SK-N-SH (cell line): ENCODE measurements at regions not wholly inside any gene's neighbourhood (a gene's known extent, or its start where the extent isn't known, plus 50 kb on each side); places are given as distances from the start of the nearest gene placed in this dataset.
A peak's percentile ranks its signal among the peaks of the same experiment; 100 is the strongest.

Source experiments
- ELF1 ChIP-seq: IDR thresholded peaks from 2 replicates; pipeline ENCODE4 v1.4.0; 2012
- EZH2phosphoT487 ChIP-seq: fragments of 200-600 bp; sonication (generic); IDR thresholded peaks from 2 replicates; pipeline ENCODE4 v1.6.1; 2017; ENCODE audit warnings: low read depth, mixed run types, mild to moderate bottlenecking, antibody characterized with exemption, moderate library complexity, borderline replicate concordance
- FOSL2 ChIP-seq: IDR thresholded peaks from 2 replicates; pipeline ENCODE4 v1.4.0; 2012; ENCODE audit warnings: low read depth, mild to moderate bottlenecking, moderate library complexity, borderline replicate concordance
- FOXJ3 ChIP-seq: sonication (generic); formaldehyde crosslinking; IDR thresholded peaks from 2 replicates; pipeline ENCODE4 v1.5.1; 2020; ENCODE audit warnings: mild to moderate bottlenecking, missing genetic modification reagents
- FOXM1 ChIP-seq: IDR thresholded peaks from 2 replicates; pipeline ENCODE4 v1.4.0; 2012; ENCODE audit warnings: low read depth, mild to moderate bottlenecking
- GATA2 ChIP-seq: sonication (generic); formaldehyde crosslinking; IDR thresholded peaks from 2 replicates; pipeline ENCODE4 v1.5.0; 2020; ENCODE audit warnings: mild to moderate bottlenecking, missing genetic modification reagents
- JUND ChIP-seq: IDR thresholded peaks from 2 replicates; pipeline ENCODE4 v1.4.0; 2012
- MEF2A ChIP-seq: IDR thresholded peaks from 2 replicates; pipeline ENCODE4 v1.4.0; 2012; ENCODE audit warnings: low read depth, borderline replicate concordance
- MXI1 ChIP-seq: IDR thresholded peaks from 2 replicates; pipeline ENCODE4 v1.6.1; 2012; ENCODE audit warnings: mild to moderate bottlenecking, low read depth, low read length, improper control_type of control experiment
- POLR2AphosphoS5 ChIP-seq: IDR thresholded peaks from 2 replicates; pipeline ENCODE4 v1.6.1; 2012; ENCODE audit warnings: low read depth, low read length
- RAD21 ChIP-seq: IDR thresholded peaks from 2 replicates; pipeline ENCODE4 v1.6.1; 2012; ENCODE audit warnings: mild to moderate bottlenecking, low read length
- RCOR1 ChIP-seq: fragments of 150-350 bp; IDR thresholded peaks from 2 replicates; pipeline ENCODE4 v1.6.1; 2017; ENCODE audit warnings: antibody characterized with exemption, low read length
- RXRA ChIP-seq: IDR thresholded peaks from 2 replicates; pipeline ENCODE4 v1.4.0; 2012; ENCODE audit warnings: low read depth, mild to moderate bottlenecking, borderline replicate concordance
- SIN3A ChIP-seq: IDR thresholded peaks from 2 replicates; pipeline ENCODE4 v1.6.1; 2012; ENCODE audit warnings: low read depth, mild to moderate bottlenecking, low read length, moderate library complexity, borderline replicate concordance
- SMC3 ChIP-seq: IDR thresholded peaks from 2 replicates; pipeline ENCODE4 v1.6.1; 2012; ENCODE audit warnings: low read depth, low read length, improper control_type of control experiment
- TAF1 ChIP-seq: IDR thresholded peaks from 2 replicates; pipeline ENCODE4 v1.6.1; 2012; ENCODE audit warnings: low read depth, mild to moderate bottlenecking, low read length, moderate library complexity, borderline replicate concordance
- TCF12 ChIP-seq: IDR thresholded peaks from 2 replicates; pipeline ENCODE4 v1.4.0; 2012
- TEAD4 ChIP-seq: IDR thresholded peaks from 2 replicates; pipeline ENCODE4 v1.4.0; 2012; ENCODE audit warnings: mild to moderate bottlenecking, borderline replicate concordance; ENCODE audit not compliant: insufficient read depth
- TF ChIP-seq, protein P1 (sequence below): fragments of 150-350 bp; IDR thresholded peaks from 2 replicates; pipeline ENCODE4 v1.6.1; 2017; ENCODE audit warnings: antibody characterized with exemption, low read length, low read depth, borderline replicate concordance
- TF ChIP-seq, protein P2 (sequence below): IDR thresholded peaks from 2 replicates; pipeline ENCODE4 v1.4.0; 2012; ENCODE audit warnings: low read depth
- TF ChIP-seq, protein P3 (sequence below): IDR thresholded peaks from 2 replicates; pipeline ENCODE4; 2012
- TF ChIP-seq, protein P4 (sequence below): IDR thresholded peaks from 2 replicates; pipeline ENCODE4 v1.4.0; 2012; ENCODE audit warnings: low read depth, borderline replicate concordance
- TF ChIP-seq, protein P5 (sequence below): fragments of 200-600 bp; sonication (generic); IDR thresholded peaks from 2 replicates; pipeline ENCODE4 v1.6.1; 2017; ENCODE audit warnings: antibody characterized with exemption, mild to moderate bottlenecking, moderate library complexity
- TF ChIP-seq, protein P6 (sequence below): IDR thresholded peaks from 2 replicates; pipeline ENCODE4 v1.4.0; 2012; ENCODE audit warnings: low read depth, borderline replicate concordance
- TF ChIP-seq, protein P7 (sequence below): fragments of 150-350 bp; IDR thresholded peaks from 2 replicates; pipeline ENCODE4 v1.6.1; 2016; ENCODE audit warnings: mild to moderate bottlenecking, low read depth, low read length

DNA sequence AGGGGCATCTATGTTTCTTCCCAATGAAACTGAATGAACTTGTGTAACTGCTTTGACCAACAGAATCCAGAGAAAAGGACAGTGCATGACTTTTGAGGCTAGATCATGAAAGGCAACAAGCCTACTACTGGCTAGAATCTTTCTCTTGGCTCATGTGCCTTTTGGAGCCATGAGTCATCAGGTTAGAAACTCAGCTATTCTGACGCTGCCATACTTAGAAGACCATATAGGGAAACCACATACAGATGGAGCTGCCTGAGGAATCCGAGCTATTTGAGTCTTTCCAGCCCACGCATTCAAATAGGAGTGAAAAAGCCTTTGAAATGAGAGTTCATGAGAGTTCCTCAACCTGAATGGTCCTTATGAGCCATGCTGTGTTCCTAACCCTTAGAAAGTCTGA is 738.5 kb upstream of the CHRM3 start (continued):
- TF ChIP-seq, protein P1, sequence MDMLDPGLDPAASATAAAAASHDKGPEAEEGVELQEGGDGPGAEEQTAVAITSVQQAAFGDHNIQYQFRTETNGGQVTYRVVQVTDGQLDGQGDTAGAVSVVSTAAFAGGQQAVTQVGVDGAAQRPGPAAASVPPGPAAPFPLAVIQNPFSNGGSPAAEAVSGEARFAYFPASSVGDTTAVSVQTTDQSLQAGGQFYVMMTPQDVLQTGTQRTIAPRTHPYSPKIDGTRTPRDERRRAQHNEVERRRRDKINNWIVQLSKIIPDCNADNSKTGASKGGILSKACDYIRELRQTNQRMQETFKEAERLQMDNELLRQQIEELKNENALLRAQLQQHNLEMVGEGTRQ, result no peak
- no peak for TF ChIP-seq FOXM1
- TF ChIP-seq, protein P2, sequence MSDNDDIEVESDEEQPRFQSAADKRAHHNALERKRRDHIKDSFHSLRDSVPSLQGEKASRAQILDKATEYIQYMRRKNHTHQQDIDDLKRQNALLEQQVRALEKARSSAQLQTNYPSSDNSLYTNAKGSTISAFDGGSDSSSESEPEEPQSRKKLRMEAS, result peak; percentile 81
- peak; percentile 91 for TF ChIP-seq FOSL2
- TF ChIP-seq GATA2 (CRISPR knock-in tag), result no peak
- TF ChIP-seq, protein P3, sequence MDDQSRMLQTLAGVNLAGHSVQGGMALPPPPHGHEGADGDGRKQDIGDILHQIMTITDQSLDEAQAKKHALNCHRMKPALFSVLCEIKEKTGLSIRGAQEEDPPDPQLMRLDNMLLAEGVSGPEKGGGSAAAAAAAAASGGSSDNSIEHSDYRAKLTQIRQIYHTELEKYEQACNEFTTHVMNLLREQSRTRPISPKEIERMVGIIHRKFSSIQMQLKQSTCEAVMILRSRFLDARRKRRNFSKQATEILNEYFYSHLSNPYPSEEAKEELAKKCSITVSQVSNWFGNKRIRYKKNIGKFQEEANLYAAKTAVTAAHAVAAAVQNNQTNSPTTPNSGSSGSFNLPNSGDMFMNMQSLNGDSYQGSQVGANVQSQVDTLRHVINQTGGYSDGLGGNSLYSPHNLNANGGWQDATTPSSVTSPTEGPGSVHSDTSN, result peak; percentile 56
- peak; percentile 5; the same call in 1 of the 2 replicates for TF ChIP-seq TAF1
- TF ChIP-seq POLR2AphosphoS5, result peak; percentile 31; the same call in 1 of the 2 replicates
- TF ChIP-seq ELF1, result no peak
- no peak for TF ChIP-seq EZH2phosphoT487
- TF ChIP-seq, protein P4, sequence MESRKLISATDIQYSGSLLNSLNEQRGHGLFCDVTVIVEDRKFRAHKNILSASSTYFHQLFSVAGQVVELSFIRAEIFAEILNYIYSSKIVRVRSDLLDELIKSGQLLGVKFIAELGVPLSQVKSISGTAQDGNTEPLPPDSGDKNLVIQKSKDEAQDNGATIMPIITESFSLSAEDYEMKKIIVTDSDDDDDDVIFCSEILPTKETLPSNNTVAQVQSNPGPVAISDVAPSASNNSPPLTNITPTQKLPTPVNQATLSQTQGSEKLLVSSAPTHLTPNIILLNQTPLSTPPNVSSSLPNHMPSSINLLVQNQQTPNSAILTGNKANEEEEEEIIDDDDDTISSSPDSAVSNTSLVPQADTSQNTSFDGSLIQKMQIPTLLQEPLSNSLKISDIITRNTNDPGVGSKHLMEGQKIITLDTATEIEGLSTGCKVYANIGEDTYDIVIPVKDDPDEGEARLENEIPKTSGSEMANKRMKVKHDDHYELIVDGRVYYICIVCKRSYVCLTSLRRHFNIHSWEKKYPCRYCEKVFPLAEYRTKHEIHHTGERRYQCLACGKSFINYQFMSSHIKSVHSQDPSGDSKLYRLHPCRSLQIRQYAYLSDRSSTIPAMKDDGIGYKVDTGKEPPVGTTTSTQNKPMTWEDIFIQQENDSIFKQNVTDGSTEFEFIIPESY, result peak; percentile 48; the same call in 1 of the 2 replicates
- peak; percentile 52; the same call in 1 of the 2 replicates for TF ChIP-seq RXRA
- peak; percentile 21; the same call in 1 of the 2 replicates for TF ChIP-seq MEF2A
- no peak for TF ChIP-seq SIN3A
- TF ChIP-seq JUND, result peak; percentile 90
- no peak for TF ChIP-seq FOXJ3 (CRISPR knock-in tag)
- no peak for TF ChIP-seq SMC3
- TF ChIP-seq, protein P5, sequence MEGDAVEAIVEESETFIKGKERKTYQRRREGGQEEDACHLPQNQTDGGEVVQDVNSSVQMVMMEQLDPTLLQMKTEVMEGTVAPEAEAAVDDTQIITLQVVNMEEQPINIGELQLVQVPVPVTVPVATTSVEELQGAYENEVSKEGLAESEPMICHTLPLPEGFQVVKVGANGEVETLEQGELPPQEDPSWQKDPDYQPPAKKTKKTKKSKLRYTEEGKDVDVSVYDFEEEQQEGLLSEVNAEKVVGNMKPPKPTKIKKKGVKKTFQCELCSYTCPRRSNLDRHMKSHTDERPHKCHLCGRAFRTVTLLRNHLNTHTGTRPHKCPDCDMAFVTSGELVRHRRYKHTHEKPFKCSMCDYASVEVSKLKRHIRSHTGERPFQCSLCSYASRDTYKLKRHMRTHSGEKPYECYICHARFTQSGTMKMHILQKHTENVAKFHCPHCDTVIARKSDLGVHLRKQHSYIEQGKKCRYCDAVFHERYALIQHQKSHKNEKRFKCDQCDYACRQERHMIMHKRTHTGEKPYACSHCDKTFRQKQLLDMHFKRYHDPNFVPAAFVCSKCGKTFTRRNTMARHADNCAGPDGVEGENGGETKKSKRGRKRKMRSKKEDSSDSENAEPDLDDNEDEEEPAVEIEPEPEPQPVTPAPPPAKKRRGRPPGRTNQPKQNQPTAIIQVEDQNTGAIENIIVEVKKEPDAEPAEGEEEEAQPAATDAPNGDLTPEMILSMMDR, result no peak
- no peak for TF ChIP-seq RCOR1
- no peak for TF ChIP-seq MXI1
- no peak; the same call in 1 of the 2 replicates for TF ChIP-seq RAD21
- TF ChIP-seq, protein P6, sequence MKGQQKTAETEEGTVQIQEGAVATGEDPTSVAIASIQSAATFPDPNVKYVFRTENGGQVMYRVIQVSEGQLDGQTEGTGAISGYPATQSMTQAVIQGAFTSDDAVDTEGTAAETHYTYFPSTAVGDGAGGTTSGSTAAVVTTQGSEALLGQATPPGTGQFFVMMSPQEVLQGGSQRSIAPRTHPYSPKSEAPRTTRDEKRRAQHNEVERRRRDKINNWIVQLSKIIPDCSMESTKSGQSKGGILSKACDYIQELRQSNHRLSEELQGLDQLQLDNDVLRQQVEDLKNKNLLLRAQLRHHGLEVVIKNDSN, result no peak
- TF ChIP-seq, protein P7, sequence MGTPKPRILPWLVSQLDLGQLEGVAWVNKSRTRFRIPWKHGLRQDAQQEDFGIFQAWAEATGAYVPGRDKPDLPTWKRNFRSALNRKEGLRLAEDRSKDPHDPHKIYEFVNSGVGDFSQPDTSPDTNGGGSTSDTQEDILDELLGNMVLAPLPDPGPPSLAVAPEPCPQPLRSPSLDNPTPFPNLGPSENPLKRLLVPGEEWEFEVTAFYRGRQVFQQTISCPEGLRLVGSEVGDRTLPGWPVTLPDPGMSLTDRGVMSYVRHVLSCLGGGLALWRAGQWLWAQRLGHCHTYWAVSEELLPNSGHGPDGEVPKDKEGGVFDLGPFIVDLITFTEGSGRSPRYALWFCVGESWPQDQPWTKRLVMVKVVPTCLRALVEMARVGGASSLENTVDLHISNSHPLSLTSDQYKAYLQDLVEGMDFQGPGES, result no peak
- peak; percentile 85 for TF ChIP-seq TCF12
- peak; percentile 84; the same call in 1 of the 2 replicates for TF ChIP-seq TEAD4
